OCI-M1 (cell line): ENCODE measurements at regions not wholly inside any gene's neighbourhood (a gene's known extent, or its start where the extent isn't known, plus 50 kb on each side); places are given as distances from the start of the nearest gene placed in this dataset.
"Not testable (repeated sequence)": the region's sequence is repeated elsewhere in the genome, so short reads cannot be mapped to it uniquely, and the experiment has no call there.

Experiments used
- DNase-seq: peaks from one replicate; lab custom pipeline; 2025; lab: John Stamatoyannopoulos, UW

GRCh38 chr13:111064661-111065060 lies 50.4 kb upstream of the ARHGEF7 start:
- DNase-seq: no peak

GRCh38 chr13:111062966-111063365 lies 52.1 kb upstream of the ARHGEF7 start:
- DNase-seq: no peak

GRCh38 chr13:111062305-111062704 lies 52.8 kb upstream of the ARHGEF7 start:
- no peak for DNase-seq

GRCh38 chr13:111061358-111062045 lies 53.6 kb upstream of the ARHGEF7 start:
- no peak for DNase-seq

- DNase-seq: no peak
Measured at GRCh38 chr13:111060237-111060919, 54.7 kb upstream of the ARHGEF7 start.

GRCh38 chr13:111058796-111059506 lies 56.2 kb upstream of the ARHGEF7 start:
- no peak for DNase-seq

GRCh38 chr13:111058339-111058738 lies 56.8 kb upstream of the ARHGEF7 start:
- DNase-seq: not testable (repeated sequence)

GRCh38 chr13:111051726-111052232 lies 63.3 kb upstream of the ARHGEF7 start:
- DNase-seq: not testable (repeated sequence)

- no peak for DNase-seq
Measured at GRCh38 chr13:111051041-111051725, 63.9 kb upstream of the ARHGEF7 start.

GRCh38 chr13:111050539-111050879 lies 64.6 kb upstream of the ARHGEF7 start:
- DNase-seq: no peak

- peak; percentile 8 for DNase-seq
Measured at GRCh38 chr13:111049791-111050538, 65.1 kb upstream of the ARHGEF7 start.

- DNase-seq: no peak
Measured at GRCh38 chr13:111048387-111048786, 66.7 kb upstream of the ARHGEF7 start.

GRCh38 chr13:111047326-111047725 lies 67.8 kb upstream of the ARHGEF7 start:
- no peak for DNase-seq

GRCh38 chr13:111046590-111047141 lies 68.4 kb upstream of the ARHGEF7 start:
- peak; percentile 43 for DNase-seq

GRCh38 chr13:111045170-111045569 lies 69.9 kb upstream of the ARHGEF7 start:
- no peak for DNase-seq

- DNase-seq: no peak
Measured at GRCh38 chr13:111044087-111044830, 70.9 kb upstream of the ARHGEF7 start.

- DNase-seq: no peak
Measured at GRCh38 chr13:111043575-111043982, 71.5 kb upstream of the ARHGEF7 start.

- no peak for DNase-seq
Measured at GRCh38 chr13:111042661-111043226, 72.4 kb upstream of the ARHGEF7 start.

GRCh38 chr13:111040830-111041229 lies 74.3 kb upstream of the ARHGEF7 start:
- DNase-seq: no peak

- peak; percentile 69 for DNase-seq
Measured at GRCh38 chr13:111039735-111040134, 75.4 kb upstream of the ARHGEF7 start.
